ENCODE measurements at regions not wholly inside any gene's neighbourhood (a gene's known extent, or its start where the extent isn't known, plus 50 kb on each side); places are given as distances from the start of the nearest gene placed in this dataset.

GRCh38 chrX:137172317-137172948 lies 138.6 kb upstream of the GPR101 start:
- TF ChIP-seq EZH2 (IDR thresholded peaks at IDR 0.05; ENCODE audit: low read length, missing control alignments) (no peak), CTCF (conservative IDR thresholded peaks at IDR 0.05 in 1 of 2, IDR thresholded peaks at IDR 0.05 in 1 of 2; ENCODE audit: low read depth in 1 of 2, low read length in 2 of 2) (no peak)
